ENCODE measurements at regions not wholly inside any gene's neighbourhood (a gene's known extent, or its start where the extent isn't known, plus 50 kb on each side); places are given as distances from the start of the nearest gene placed in this dataset.

DNA sequence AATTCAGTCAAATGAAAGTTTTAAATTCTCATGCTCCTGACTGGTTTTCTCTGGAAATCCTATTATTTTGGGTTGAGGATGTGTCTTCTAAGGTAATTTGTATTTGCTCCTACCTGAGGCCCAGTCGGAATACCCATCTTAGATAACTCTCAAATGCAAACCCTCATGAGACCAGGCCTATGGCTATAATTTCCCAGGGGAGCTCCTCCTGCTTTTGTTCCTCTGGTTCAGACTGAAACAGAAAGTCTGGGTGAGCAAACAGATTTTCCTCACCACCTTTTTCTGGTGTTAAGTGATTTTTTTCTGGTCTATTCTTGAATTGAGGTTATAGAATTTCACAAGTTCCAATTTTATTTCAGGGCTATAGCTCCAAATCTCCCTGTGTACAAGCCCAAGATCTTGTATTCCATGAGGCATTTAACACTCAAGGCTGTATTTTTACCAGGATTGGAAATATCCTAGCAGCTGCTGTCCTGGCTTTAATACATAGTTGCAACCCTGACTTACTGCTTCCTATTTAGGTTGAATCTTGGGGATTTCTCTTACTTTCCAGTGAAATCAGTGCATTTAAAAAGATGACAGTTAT lies 169.1 kb upstream of the PTCHD4 start:
- TF ChIP-seq POLR2A (IDR thresholded peaks at IDR 0.05; ENCODE audit: low read depth) (no peak), EP300 (IDR thresholded peaks at IDR 0.05) (no peak), POLR2AphosphoS5 (IDR thresholded peaks at IDR 0.05) (no peak)
- TF ChIP-seq, protein P1, sequence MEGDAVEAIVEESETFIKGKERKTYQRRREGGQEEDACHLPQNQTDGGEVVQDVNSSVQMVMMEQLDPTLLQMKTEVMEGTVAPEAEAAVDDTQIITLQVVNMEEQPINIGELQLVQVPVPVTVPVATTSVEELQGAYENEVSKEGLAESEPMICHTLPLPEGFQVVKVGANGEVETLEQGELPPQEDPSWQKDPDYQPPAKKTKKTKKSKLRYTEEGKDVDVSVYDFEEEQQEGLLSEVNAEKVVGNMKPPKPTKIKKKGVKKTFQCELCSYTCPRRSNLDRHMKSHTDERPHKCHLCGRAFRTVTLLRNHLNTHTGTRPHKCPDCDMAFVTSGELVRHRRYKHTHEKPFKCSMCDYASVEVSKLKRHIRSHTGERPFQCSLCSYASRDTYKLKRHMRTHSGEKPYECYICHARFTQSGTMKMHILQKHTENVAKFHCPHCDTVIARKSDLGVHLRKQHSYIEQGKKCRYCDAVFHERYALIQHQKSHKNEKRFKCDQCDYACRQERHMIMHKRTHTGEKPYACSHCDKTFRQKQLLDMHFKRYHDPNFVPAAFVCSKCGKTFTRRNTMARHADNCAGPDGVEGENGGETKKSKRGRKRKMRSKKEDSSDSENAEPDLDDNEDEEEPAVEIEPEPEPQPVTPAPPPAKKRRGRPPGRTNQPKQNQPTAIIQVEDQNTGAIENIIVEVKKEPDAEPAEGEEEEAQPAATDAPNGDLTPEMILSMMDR (IDR thresholded peaks at IDR 0.05) = no peak

Measured in esophagus muscularis mucosa (tissue), 4 donors.